ENCODE measurements at regions not wholly inside any gene's neighbourhood (a gene's known extent, or its start where the extent isn't known, plus 50 kb on each side); places are given as distances from the start of the nearest gene placed in this dataset.

GRCh38 chr7:95649546-95649945, 53.2 kb upstream of the PDK4 start:
- TF ChIP-seq NFKBIZ (CRISPR knock-in tag; IDR thresholded peaks at IDR 0.05), result no peak
- no peak for TF ChIP-seq MAZ (IDR thresholded peaks at IDR 0.05; ENCODE audit: borderline replicate concordance, low read depth, low read length)
- no peak for TF ChIP-seq MAZ (CRISPR knock-in tag; IDR thresholded peaks at IDR 0.05; ENCODE audit: low read depth)
- TF ChIP-seq CTCF (CRISPR knock-in tag; IDR thresholded peaks at IDR 0.05), result no peak
- TF ChIP-seq HMGXB4 (CRISPR knock-in tag; IDR thresholded peaks at IDR 0.05; ENCODE audit: borderline replicate concordance in 1 of 2, low read depth in 1 of 2), result no peak
- no peak for TF ChIP-seq MXI1 (IDR thresholded peaks at IDR 0.05; ENCODE audit: borderline replicate concordance, low read depth, low read length)
- no peak for TF ChIP-seq GTF2F1 (IDR thresholded peaks at IDR 0.05; ENCODE audit: low read length)
- no peak for TF ChIP-seq BHLHE40 (IDR thresholded peaks at IDR 0.05; ENCODE audit: low read length)
- TF ChIP-seq GATA4 (IDR thresholded peaks at IDR 0.05; ENCODE audit: borderline replicate concordance, low read depth), result no peak
